ENCODE measurements at regions not wholly inside any gene's neighbourhood (a gene's known extent, or its start where the extent isn't known, plus 50 kb on each side); places are given as distances from the start of the nearest gene placed in this dataset.
"Not testable (repeated sequence)": the region's sequence is repeated elsewhere in the genome, so short reads cannot be mapped to it uniquely, and the experiment has no call there.

DNA sequence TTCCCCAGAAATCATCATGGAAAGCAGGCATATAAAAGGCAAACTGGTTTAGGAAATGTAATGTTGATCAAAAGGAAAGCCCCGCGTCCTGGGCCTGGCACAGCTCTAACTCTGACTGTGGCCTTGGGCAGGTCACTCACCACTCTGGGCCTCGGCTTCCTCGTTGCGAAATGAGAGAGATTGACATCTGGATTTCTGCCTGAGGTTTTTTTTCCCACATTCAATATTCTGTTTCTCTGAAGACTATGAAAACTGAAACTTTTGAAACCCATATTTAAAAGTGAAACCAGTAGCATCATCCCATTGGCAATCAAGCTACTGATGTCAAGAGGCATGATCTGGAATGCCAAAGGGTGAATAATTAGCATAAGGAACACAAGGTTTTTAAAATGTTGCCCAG lies 369.7 kb upstream of the NPVF start:
- no peak for DNase-seq (ENCODE audit: low read depth)

DNA sequence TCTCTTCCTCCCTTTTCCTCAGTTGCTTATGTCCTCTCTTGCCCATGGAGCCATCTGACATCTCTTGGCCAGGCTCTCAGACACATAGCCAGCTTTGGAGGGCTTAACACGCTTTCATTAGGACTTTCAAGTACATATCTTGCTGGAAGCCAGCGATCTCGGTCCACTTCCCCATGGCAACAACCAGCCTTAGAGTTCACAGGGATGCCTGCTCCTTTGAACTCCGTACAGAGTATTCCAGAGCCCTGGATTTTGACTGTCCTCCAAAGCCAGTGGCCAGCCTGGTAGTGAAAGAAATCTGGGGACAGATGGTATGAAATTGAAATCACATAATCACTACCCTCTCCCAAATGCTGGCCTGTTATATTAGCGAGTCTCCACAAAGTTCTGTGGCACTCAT lies 370.5 kb upstream of the NPVF start:
- no peak for DNase-seq (ENCODE audit: low read depth)

GRCh38 chr7:25600262-25600920 lies 372.1 kb upstream of the NPVF start:
- no peak for DNase-seq (ENCODE audit: low read depth)

DNA sequence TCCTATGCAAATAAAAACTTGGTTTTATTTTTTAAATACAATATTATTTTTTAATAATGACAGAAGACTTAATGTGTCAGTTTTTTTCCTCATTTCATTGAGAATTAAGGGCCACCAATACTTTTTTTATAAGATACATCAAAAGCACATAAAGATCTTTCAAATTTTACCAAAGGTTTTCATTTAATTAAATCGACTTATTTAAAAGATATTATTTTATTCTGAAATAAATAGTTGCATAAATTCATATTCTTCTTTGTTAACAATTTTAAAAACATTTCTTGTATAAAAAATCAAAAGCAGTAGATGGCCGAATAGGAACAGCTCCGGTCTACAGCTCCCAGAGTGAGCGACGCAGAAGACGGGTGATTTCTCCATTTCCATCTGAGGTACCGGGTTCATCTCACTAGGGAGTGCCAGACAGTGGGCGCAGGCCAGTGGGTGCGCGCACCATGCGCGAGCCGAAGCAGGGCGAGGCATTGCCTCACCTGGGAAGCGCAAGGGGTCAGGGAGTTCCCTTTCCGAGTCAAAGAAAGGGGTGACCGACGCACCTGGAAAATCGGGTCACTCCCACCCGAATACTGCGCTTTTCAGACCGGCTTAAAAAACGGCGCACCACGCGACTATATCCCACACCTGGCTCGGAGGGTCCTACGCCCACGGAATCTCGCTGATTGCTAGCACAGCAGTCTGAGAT lies 374.6 kb upstream of the NPVF start:
- DNase-seq (ENCODE audit: low read depth): not testable (repeated sequence)

- not testable (repeated sequence) for DNase-seq (ENCODE audit: low read depth)
These were observed 375.1 kb upstream of the NPVF start for GRCh38 chr7:25603427-25603740.

DNA sequence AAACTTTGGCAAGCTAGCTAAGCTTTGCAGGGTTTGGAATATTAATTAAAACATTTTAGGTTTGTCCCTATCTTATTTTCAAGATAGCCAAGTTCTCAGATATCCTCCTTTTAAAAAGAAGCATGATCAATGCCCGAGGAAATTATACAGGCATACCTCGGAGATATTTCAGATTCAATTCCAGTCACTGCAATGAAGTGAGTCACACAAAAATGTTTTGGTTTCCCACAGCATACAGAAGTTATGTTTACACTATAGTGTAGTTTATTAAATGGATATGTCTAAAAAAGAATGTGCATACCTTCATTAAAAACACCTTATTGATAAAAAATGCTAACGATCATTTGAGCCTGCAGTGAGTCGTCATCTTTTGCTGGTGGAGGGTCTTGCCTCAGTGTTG lies 382.9 kb upstream of the NPVF start:
- DNase-seq (ENCODE audit: low read depth): no peak

DNA sequence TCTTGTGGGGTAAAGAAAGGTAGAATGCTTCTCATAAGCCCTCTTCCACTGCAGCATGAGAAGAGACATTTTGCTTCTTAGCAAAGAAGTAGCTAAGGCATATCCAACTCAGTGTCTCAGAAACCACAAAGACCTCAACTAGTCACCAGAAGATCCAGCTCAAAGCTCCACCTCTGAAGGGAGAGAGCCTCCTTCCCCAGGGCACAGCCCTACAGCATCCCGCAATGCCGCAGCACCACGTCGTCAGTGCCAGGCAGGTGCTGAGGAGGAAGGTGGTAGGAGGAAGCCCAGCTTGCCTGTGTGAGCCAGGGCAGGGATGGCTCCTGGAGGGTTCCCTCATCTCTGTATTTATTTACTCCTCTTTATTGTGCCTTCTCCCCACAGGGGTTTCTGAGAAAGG lies 385.6 kb upstream of the NPVF start:
- DNase-seq (ENCODE audit: low read depth): no peak

DNA sequence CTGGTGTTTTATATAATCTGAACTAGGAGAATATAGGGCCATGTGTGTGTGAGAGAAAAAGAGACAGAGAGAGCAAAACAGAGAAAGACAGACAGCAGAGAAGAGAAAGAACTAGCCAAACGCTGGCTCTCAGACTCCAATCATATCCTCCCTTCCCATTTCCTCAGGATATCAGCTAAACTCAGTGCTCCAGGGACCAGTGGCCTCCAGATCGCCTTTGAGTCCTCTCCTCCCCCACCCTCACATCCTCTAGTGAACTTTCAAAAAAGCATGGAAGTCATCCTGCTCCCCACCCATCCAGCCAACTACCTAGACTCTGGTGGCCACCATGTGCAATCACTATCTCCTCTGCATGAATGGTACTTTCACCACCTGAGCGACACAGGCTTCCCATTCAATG lies 386.1 kb upstream of the NPVF start:
- DNase-seq (ENCODE audit: low read depth): no peak

GRCh38 chr7:25615003-25615402 lies 386.7 kb upstream of the NPVF start:
- DNase-seq (ENCODE audit: low read depth): no peak

- DNase-seq (ENCODE audit: low read depth): no peak
These were observed 387.3 kb upstream of the NPVF start for GRCh38 chr7:25615593-25615992.

GRCh38 chr7:25617214-25617613 lies 388.9 kb upstream of the NPVF start:
- no peak for DNase-seq (ENCODE audit: low read depth)

GRCh38 chr7:25617673-25618072 lies 389.4 kb upstream of the NPVF start:
- DNase-seq (ENCODE audit: low read depth): no peak

- no peak for DNase-seq (ENCODE audit: low read depth)
These were observed 391.1 kb upstream of the NPVF start for GRCh38 chr7:25619381-25619780.

DNA sequence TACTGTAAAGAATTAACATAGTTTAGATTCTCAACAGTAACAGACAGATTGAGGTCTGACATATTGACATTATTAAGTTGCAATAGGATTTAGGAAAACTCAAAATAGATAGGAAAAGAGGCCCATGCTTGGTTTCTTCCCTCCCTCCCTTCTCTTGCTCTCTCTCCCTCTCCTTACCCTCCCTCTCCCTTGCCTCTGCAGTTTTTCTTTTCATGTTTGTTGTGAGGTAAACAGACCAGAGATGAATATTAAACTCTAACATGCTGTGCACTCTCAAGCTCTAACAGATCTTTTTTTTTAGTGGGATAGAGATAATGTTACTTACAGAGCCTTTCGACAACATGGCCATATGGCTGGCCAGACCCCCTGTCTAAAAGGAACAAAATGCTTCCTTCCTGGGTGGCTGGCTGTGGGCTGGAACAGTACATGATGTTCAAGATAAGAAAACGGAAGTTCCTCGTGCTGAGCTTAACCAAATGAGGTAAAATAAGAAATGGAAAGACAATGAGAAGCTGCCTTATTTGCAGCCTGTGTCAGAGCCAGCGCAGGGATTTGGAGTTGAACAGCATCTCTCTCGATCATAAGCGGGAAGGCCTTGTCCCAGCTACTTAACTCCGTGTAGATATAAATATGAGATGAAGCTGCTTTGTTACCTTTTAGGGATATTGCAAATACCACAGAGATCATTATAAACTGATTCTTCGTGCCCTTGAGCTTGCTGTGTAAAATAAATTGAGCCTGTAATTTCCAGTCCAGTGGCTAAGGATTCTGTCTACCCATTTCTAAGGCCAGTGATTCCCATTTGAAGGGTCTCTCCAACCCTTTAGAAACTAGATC lies 391.9 kb upstream of the NPVF start:
- no peak for DNase-seq (ENCODE audit: low read depth)

- DNase-seq (ENCODE audit: low read depth): no peak
These were observed 393.7 kb upstream of the NPVF start for GRCh38 chr7:25621993-25622392.

GRCh38 chr7:25622695-25623094 lies 394.4 kb upstream of the NPVF start:
- no peak for DNase-seq (ENCODE audit: low read depth)

DNA sequence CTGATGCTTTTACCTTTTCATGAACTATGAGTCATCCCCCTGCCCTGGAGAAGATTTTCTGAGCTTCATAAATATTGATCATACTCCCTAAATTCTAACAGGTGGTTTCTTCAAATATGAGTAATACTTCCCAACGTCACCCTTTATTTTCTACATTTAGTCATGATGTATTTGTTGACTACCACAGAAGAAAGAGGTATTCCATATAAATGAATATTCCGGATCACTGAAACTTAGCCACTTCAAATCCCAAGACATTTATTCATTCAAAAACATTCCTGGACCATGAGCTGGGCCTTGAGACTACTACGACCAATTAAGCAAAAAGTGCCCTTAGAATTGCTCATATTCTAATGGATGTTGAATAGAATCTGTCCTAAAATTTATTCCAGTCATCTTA lies 395.8 kb upstream of the NPVF start:
- no peak for DNase-seq (ENCODE audit: low read depth)

- no peak for DNase-seq (ENCODE audit: low read depth)
These were observed 396.5 kb upstream of the NPVF start for GRCh38 chr7:25624833-25625232.

- no peak for DNase-seq (ENCODE audit: low read depth)
These were observed 397.2 kb upstream of the NPVF start for GRCh38 chr7:25625306-25625992.

DNA sequence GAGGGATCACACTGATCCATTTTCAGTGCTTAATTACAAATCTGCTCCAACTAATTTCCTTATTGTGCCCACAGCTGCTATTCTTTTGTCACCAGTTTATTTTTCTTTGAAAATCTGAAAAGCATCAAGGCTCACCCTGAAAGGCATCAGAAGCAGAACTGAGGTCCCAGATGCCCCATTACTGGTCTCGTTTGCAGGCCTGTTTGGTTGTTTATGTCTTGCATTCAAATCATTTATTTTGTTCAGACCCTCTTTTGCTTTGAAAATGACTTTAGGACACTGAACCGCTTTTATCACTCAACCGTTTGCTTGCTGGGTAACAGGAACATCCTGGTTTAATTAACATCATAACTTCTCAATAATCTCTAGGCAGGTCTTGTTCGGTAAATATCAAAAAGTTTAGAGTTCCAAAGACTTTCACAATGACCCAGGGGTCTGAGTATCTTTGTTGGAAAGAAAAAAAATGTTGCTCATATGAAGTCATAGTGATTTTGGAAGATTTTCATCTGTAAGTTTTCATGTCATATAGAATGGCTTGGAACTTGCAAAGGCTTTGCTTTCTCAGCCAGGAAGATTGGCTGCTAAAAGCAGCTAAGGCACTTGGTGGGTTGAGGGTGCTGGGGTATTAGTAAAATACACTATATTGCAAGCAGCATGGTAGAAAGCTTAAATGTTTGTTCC lies 398.3 kb upstream of the NPVF start:
- DNase-seq (ENCODE audit: low read depth): no peak

DNA sequence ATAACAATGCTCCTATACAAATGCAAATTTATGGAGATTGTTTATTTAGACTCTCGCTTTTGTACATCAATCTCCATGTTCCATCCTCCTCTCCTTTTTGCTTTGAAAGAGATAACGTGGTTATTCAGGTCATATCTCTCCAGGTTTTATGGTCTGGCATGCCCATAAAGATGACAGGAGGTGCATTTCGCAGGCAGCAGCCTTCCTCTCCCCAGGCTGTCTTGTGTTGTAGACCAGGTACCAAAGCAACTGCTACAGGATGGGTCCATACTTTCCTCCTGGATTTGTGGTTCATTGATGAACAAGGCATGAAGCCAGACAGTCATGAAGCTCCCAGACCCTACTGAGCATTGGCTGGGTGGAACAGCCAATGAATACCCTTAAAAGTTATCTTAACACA lies 400.2 kb upstream of the NPVF start:
- DNase-seq (ENCODE audit: low read depth): no peak

DNA sequence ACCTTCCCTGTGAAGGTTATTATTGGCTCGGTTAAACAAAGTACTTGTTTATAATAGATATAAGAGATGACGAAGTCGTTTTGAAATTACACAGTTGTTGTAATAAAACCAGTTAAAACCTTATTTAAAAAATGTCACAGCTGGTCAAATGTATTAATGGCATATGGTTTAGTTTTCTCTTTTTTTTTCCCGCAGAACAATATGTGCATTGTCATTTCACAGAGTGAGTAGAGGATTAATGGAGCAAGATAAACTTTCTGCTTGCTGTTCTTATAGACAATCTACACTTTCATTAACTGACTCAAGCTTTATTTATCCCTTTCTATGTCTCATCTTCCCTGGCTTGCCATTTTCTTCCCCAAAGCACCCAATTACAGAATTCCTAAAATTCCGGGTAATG lies 404.3 kb upstream of the NPVF start:
- no peak for DNase-seq (ENCODE audit: low read depth)
